ENCODE measurements at regions not wholly inside any gene's neighbourhood (a gene's known extent, or its start where the extent isn't known, plus 50 kb on each side); places are given as distances from the start of the nearest gene placed in this dataset.

GRCh38 chrX:124229374-124229773, 103.1 kb upstream of the TEX13D start:
- TF ChIP-seq POLR2A (IDR thresholded peaks at IDR 0.05) (no peak), CTCF (IDR thresholded peaks at IDR 0.05) (no peak)

Measured in right lobe of liver (tissue), 4 donors.